Endothelial cell of umbilical vein (primary cell): ENCODE measurements at regions not wholly inside any gene's neighbourhood (a gene's known extent, or its start where the extent isn't known, plus 50 kb on each side); places are given as distances from the start of the nearest gene placed in this dataset.

Experiments used
- POLR2A ChIP-seq: IDR thresholded peaks from 2 replicates; pipeline ENCODE4 v1.6.1; 2012; ENCODE audit warnings: low read depth, mild to moderate bottlenecking, control low read depth, low read length
- TF ChIP-seq, protein P1 (sequence below), 2 donors: IDR thresholded peaks; 1 replicate in 1 of 2; 2 replicates in 1 of 2; pipeline ENCODE4 v1.5.1; 2011; ENCODE audit warnings: low read length in 2 of 2, mild to moderate bottlenecking in 2 of 2, moderate library complexity in 2 of 2, control low read depth in 1 of 2, inconsistent platforms in 1 of 2, low read depth in 1 of 2; ENCODE audit not compliant: insufficient read depth in 1 of 2; ENCODE audit errors: extremely low read depth in 1 of 2

DNA sequence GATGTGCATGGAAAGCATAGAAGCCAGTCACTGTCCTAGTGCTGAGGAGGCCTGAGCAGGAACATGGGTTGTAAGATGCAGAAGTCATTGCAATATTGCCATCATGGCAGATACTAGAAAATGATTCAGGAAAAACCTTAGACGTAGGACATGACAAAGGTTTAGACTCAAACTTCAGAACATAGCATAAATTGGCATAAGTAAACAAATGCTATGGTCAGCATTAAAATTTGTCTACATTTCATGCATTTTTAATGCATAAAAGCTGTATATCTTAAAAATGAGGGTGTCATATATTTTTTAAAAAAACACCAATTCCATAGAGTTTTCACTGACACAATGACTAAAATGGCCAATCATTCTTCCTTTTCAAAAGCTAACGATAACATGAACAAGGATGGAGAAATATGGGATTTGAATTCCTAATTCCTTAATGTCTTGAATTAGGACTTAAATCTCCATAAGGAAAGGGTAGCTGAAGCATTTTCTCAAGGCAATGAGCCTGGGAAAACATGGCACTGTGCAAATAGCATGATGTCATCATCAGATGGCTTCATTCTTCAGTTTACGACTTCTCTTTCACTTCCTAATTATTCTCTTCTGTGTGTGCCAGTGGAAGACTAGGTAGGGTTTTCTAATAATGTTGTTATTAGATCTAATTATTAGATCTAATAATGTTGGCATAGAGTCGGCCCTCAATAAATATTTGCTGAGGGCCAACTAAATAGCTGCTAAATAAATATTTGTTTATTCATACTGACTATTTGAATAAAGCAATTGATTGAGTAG lies 125.1 kb upstream of the FRG1 start:
- TF ChIP-seq, protein P1, sequence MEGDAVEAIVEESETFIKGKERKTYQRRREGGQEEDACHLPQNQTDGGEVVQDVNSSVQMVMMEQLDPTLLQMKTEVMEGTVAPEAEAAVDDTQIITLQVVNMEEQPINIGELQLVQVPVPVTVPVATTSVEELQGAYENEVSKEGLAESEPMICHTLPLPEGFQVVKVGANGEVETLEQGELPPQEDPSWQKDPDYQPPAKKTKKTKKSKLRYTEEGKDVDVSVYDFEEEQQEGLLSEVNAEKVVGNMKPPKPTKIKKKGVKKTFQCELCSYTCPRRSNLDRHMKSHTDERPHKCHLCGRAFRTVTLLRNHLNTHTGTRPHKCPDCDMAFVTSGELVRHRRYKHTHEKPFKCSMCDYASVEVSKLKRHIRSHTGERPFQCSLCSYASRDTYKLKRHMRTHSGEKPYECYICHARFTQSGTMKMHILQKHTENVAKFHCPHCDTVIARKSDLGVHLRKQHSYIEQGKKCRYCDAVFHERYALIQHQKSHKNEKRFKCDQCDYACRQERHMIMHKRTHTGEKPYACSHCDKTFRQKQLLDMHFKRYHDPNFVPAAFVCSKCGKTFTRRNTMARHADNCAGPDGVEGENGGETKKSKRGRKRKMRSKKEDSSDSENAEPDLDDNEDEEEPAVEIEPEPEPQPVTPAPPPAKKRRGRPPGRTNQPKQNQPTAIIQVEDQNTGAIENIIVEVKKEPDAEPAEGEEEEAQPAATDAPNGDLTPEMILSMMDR (IDR thresholded peaks at IDR 0.05; ENCODE audit: extremely low read depth in 1 of 2, insufficient read depth in 1 of 2, low read depth in 1 of 2, low read length in 2 of 2): no peak
- TF ChIP-seq POLR2A: no peak
